Endodermal cell (in vitro differentiated cells): ENCODE measurements at regions not wholly inside any gene's neighbourhood (a gene's known extent, or its start where the extent isn't known, plus 50 kb on each side); places are given as distances from the start of the nearest gene placed in this dataset.
A peak's percentile ranks its signal among the peaks of the same experiment; 100 is the strongest.

ENCODE experiments used
- DNase-seq: peaks from one replicate; pipeline ENCODE4 v3.0.0-alpha.2; 2017
- H3K27ac ChIP-seq: 2 replicates; pipeline ENCODE4 v1.5.1; 2013; ENCODE audit warnings: mild to moderate bottlenecking, low read depth, low read length, moderate library complexity
- H3K27me3 ChIP-seq: 2 replicates; pipeline ENCODE4 v1.6.1; 2013; ENCODE audit warnings: mild to moderate bottlenecking, low read length, moderate library complexity; ENCODE audit not compliant: insufficient read depth, control insufficient read depth, poor library complexity, severe bottlenecking
- H3K36me3 ChIP-seq: 2 replicates; pipeline ENCODE4 v1.7.0; 2013; ENCODE audit warnings: mild to moderate bottlenecking, low read length, moderate library complexity; ENCODE audit not compliant: control insufficient read depth, insufficient read depth
- H3K4me1 ChIP-seq: one replicate; pipeline ENCODE4 v1.7.0; 2013; ENCODE audit warnings: low read length; ENCODE audit not compliant: control insufficient read depth, insufficient read depth
- H3K4me3 ChIP-seq: 2 replicates; pipeline ENCODE4 v1.5.1; 2013; ENCODE audit warnings: mild to moderate bottlenecking, low read length, moderate library complexity
- H3K9ac ChIP-seq: 2 replicates; pipeline ENCODE4 v1.6.1; 2013; ENCODE audit warnings: mild to moderate bottlenecking, low read length, moderate library complexity; ENCODE audit not compliant: poor library complexity, severe bottlenecking; ENCODE audit errors: extremely low read depth
- H3K9me3 ChIP-seq: 2 replicates; pipeline ENCODE4 v1.6.1; 2013; ENCODE audit warnings: mild to moderate bottlenecking, low read length, moderate library complexity; ENCODE audit not compliant: control insufficient read depth
- H3K27ac Mint-ChIP-seq: 2 replicates; pipeline ENCODE4 v1.8.0; 2020; ENCODE audit warnings: mixed read lengths
- H3K27me3 Mint-ChIP-seq: 2 replicates; pipeline ENCODE4 v1.8.0; 2021; ENCODE audit warnings: mild to moderate bottlenecking, mixed read lengths; ENCODE audit not compliant: insufficient read depth
- H3K36me3 Mint-ChIP-seq: 2 replicates; pipeline ENCODE4 v1.8.0; 2020; ENCODE audit warnings: low read depth, mixed read lengths
- H3K4me1 Mint-ChIP-seq: 2 replicates; pipeline ENCODE4 v1.8.0; 2020; ENCODE audit warnings: mixed read lengths
- H3K4me3 Mint-ChIP-seq: 2 replicates; pipeline ENCODE4 v1.8.0; 2020; ENCODE audit warnings: mild to moderate bottlenecking, moderate library complexity, mixed read lengths
- H3K9me3 Mint-ChIP-seq: 2 replicates; pipeline ENCODE4 v1.8.0; 2020; ENCODE audit warnings: mild to moderate bottlenecking, mixed read lengths
- whole genome bisulfite sequencing, 2 experiments: methylation state at CpG; one replicate each; pipeline versions ENCODE4 v1.1.5 to v1.1.7; 2013; ENCODE audit warnings: missing lambda C conversion rate in 2 of 2, mixed read lengths in 1 of 2; ENCODE audit not compliant: insufficient coverage in 1 of 2, insufficient read length in 1 of 2; 5-methylcytosine and 5-hydroxymethylcytosine counted together
- TF ChIP-seq, protein P1 (sequence below): fragments of 200-600 bp; sonication (generic); conservative IDR thresholded peaks from 2 replicates; pipeline ENCODE4 v1.5.0; 2021; ENCODE audit warnings: antibody characterized with exemption, mild to moderate bottlenecking

DNA sequence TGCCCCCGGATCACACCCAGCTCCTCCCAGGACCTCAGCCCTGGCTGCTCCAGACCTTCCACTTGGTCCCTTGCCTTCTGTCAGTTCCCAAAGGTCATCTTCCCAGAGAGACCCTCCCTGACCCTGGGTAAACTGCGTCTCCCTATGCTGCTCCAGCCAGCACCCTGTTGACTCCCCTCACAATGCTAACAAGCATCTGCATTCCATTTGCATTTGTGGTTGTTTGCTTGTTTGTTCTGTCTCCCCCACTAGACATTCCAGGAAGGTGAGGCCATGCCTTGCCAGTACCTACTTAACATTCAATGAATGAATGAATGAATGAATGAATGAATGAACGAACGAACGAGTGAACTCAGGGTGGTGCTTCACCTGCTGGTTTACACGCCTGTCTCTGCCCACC lies 171.2 kb downstream of the WSCD1 start:
- Histone ChIP-seq H3K27me3 (peaks cover 6% of the 10 kb centered on the region), H3K27ac (no peak overlapping the region), H3K9ac (no peak overlapping the region), H3K9me3 (no peaks in the 10 kb centered on the region), H3K4me3 (no peak overlapping the region), H3K4me1 (peaks cover 9% of the 10 kb centered on the region), H3K36me3 (no peaks in the 10 kb centered on the region)
- Mint-ChIP-seq H3K9me3 (no peaks in the 10 kb centered on the region), H3K27me3 (peaks cover 27% of the 10 kb centered on the region), H3K36me3 (no peaks in the 10 kb centered on the region), H3K27ac (peak overlapping the region; percentile 87), H3K4me1 (peaks cover 33% of the 10 kb centered on the region), H3K4me3 (peak overlapping the region; percentile 5)
- TF ChIP-seq, protein P1, sequence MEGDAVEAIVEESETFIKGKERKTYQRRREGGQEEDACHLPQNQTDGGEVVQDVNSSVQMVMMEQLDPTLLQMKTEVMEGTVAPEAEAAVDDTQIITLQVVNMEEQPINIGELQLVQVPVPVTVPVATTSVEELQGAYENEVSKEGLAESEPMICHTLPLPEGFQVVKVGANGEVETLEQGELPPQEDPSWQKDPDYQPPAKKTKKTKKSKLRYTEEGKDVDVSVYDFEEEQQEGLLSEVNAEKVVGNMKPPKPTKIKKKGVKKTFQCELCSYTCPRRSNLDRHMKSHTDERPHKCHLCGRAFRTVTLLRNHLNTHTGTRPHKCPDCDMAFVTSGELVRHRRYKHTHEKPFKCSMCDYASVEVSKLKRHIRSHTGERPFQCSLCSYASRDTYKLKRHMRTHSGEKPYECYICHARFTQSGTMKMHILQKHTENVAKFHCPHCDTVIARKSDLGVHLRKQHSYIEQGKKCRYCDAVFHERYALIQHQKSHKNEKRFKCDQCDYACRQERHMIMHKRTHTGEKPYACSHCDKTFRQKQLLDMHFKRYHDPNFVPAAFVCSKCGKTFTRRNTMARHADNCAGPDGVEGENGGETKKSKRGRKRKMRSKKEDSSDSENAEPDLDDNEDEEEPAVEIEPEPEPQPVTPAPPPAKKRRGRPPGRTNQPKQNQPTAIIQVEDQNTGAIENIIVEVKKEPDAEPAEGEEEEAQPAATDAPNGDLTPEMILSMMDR: no peak
- 88 to 100% methylated on average over 3 to 6 of the region's 6 CpGs for WGBS, 2 experiments
- DNase-seq: peak; percentile 77

DNA sequence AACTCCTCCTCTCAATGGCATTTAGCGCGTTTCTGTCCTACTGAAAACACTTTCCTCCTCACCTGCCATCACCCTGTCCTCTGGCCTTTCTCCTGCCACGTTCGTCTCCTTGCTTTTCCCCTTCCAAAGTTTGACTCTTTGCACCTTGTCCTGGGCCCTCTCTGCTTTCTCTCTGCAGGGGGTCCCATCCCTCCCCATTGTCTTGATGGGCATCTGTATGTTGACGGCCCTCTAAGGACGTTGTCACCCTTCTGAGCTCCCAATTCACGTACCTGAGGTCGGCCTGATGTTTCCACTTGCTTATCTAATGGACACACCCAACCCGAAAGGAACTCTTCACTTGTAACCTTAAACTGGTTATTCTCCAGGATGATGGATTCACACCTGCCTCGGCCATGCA lies 170.4 kb downstream of the WSCD1 start:
- Mint-ChIP-seq H3K4me1 (peaks cover 33% of the 10 kb centered on the region), H3K36me3 (no peaks in the 10 kb centered on the region), H3K27me3 (peaks cover 27% of the 10 kb centered on the region), H3K4me3 (no peak overlapping the region), H3K27ac (peak overlapping the region; percentile 87), H3K9me3 (no peaks in the 10 kb centered on the region)
- H3K9ac ChIP-seq: no peak overlapping the region
- no peaks in the 10 kb centered on the region for H3K9me3 ChIP-seq
- H3K27me3 ChIP-seq: peaks cover 6% of the 10 kb centered on the region
- TF ChIP-seq, protein P1: no peak
- H3K4me3 ChIP-seq: no peak overlapping the region
- no peak overlapping the region for H3K27ac ChIP-seq
- no peaks in the 10 kb centered on the region for H3K36me3 ChIP-seq
- 88 to 91% methylated on average over 9 to 10 of the region's 10 CpGs for WGBS, 2 experiments
- no peak for DNase-seq
- peaks cover 9% of the 10 kb centered on the region for H3K4me1 ChIP-seq

DNA sequence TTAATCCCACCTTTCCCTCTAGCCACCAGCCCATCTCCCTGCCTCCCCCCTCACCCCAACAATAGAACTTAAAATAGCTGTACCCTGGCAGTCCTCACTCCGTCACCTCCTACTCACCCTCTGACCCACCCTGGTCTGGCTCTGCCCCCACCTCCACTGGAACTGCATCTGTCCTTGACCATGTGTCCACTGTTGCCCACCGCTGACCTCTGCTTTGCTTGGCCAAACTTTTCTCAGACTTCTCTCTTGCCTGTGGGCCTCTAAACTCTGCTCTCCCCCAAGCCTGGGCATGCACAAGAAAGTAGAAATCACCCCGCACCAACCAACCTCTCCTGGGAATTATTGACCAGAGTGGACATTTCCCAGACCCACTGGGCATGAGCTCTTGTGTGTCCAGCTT lies 169.8 kb downstream of the WSCD1 start:
- peaks cover 9% of the 10 kb centered on the region for H3K4me1 ChIP-seq
- H3K27me3 ChIP-seq: peaks cover 6% of the 10 kb centered on the region
- no peak overlapping the region for H3K4me3 ChIP-seq
- no peaks in the 10 kb centered on the region for H3K36me3 ChIP-seq
- H3K4me1 Mint-ChIP-seq: peaks cover 33% of the 10 kb centered on the region
- no peaks in the 10 kb centered on the region for H3K9me3 ChIP-seq
- TF ChIP-seq, protein P1: no peak
- no peak overlapping the region for H3K9ac ChIP-seq
- no peak overlapping the region for H3K27ac ChIP-seq
- H3K27ac Mint-ChIP-seq: no peak overlapping the region
- H3K27me3 Mint-ChIP-seq: peaks cover 27% of the 10 kb centered on the region
- DNase-seq: no peak
- no peaks in the 10 kb centered on the region for H3K9me3 Mint-ChIP-seq
- no peaks in the 10 kb centered on the region for H3K36me3 Mint-ChIP-seq
- H3K4me3 Mint-ChIP-seq: no peak overlapping the region
- WGBS, 2 experiments: 92 to 94% methylated on average over 2 to 3 of the region's 3 CpGs
